Adipocyte (in vitro differentiated cells): ENCODE measurements at regions not wholly inside any gene's neighbourhood (a gene's known extent, or its start where the extent isn't known, plus 50 kb on each side); places are given as distances from the start of the nearest gene placed in this dataset.

Experiments used
- DNase-seq: peaks from one replicate; pipeline ENCODE4 v3.0.0-alpha.2; 2015; ENCODE audit warnings: low read depth
- H3K27me3 ChIP-seq: replicated peaks from 2 replicates; pipeline ENCODE4 v1.7.0; 2013; ENCODE audit warnings: mild to moderate bottlenecking, low read length, moderate library complexity; ENCODE audit not compliant: control insufficient read depth, insufficient read depth
- H3K36me3 ChIP-seq: 2 replicates; pipeline ENCODE4 v1.7.0; 2013; ENCODE audit warnings: low read length, mild to moderate bottlenecking, moderate library complexity; ENCODE audit not compliant: control insufficient read depth, insufficient read depth, severe bottlenecking
- H3K4me1 ChIP-seq: 2 replicates; pipeline ENCODE4 v1.7.0; 2013; ENCODE audit warnings: mild to moderate bottlenecking, low read length, moderate library complexity; ENCODE audit not compliant: control insufficient read depth, insufficient read depth
- H3K4me3 ChIP-seq: 2 replicates; pipeline ENCODE4 v1.7.0; 2013; ENCODE audit warnings: mild to moderate bottlenecking, low read length, moderate library complexity
- H3K9ac ChIP-seq: 2 replicates; pipeline ENCODE4 v1.7.0; 2013; ENCODE audit warnings: mild to moderate bottlenecking, low read length, moderate library complexity
- H3K9me3 ChIP-seq: 2 replicates; pipeline ENCODE4 v1.7.0; 2013; ENCODE audit warnings: mild to moderate bottlenecking, low read length, moderate library complexity; ENCODE audit not compliant: control insufficient read depth

DNA sequence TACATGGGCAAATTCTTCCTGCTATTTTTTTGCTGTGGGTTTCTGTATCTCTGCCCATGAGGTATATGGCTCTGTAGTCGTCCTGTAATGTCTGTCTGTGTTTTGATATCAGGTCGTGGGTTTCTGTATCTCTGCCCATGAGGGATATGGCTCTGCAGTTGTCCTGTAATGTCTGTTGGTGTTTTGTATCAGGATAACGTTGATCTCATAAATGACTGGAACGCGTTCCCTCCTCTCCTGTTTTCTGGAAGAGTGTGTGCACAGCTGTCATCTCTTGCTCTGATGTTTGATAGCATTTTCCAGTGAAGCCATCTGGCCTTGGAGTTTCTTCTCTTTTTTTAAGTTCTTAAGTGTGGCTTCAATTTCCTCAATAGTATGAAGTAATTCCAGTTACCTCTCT is 57.2 kb downstream of the SOX1 start:
- Histone ChIP-seq H3K36me3 (no peaks in the 10 kb centered on the region), H3K9ac (no peak overlapping the region), H3K4me1 (no peaks in the 10 kb centered on the region), H3K4me3 (no peak overlapping the region), H3K27me3 (no peaks in the 10 kb centered on the region), H3K9me3 (no peaks in the 10 kb centered on the region)
- DNase-seq: no peak

DNA sequence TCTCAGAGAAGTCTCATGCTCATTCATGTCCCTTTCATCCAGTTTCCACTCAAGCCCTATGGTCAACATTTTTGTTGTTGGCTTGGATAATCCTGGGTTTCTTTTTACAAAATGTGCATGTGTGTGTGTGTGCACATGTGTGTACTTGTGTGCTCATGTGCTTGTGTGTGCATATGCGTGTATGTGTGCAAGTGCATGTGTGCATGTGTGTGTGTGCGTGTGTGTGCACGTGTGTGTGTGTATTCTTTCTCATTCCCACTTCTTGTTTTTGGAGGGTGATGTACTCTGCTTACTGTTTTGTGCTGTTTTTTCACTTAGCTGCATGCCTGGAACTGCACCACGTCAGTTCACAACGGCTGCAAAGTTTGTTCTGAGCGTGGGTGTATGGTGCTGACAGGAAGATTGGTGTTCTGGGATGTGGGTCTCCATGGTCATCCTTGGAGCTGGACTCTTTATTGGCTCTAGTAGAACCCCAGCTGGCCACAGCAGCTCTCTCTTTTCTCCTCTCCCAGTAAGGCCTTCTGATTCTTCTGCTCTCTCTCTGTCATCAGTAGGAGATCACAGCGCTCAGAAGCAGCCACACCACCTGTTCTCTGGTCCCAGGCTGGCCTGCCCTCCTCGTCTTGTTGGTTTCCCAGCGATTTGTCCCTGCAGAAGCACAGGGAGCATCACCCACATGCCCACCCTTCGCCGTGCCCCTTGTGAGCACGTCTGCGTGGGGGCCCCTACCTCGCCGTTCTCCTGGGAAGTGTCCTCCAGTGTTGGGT is 60.8 kb downstream of the SOX1 start:
- Histone ChIP-seq H3K9ac (no peak overlapping the region), H3K36me3 (no peaks in the 10 kb centered on the region), H3K4me3 (no peak overlapping the region), H3K27me3 (peaks cover 2% of the 10 kb centered on the region), H3K9me3 (peaks cover 5% of the 10 kb centered on the region), H3K4me1 (no peaks in the 10 kb centered on the region)
- no peak for DNase-seq

DNA sequence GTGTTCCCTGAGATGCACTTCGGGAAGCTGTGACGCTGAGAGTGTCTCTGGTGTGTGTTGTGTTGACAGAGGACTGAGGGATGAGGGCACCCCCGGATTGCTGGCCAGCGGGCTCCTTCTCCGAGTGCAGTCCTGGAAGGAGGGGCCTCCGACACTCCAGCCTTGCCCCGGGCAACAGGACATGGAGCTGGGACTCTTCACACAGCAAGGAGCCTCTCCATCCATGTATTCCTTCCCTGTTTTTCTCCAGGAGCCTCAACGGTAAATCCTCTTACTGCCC is 61.3 kb downstream of the SOX1 start:
- no peaks in the 10 kb centered on the region for H3K4me1 ChIP-seq
- peaks cover 2% of the 10 kb centered on the region for H3K27me3 ChIP-seq
- H3K4me3 ChIP-seq: no peak overlapping the region
- H3K36me3 ChIP-seq: no peaks in the 10 kb centered on the region
- DNase-seq: no peak
- no peak overlapping the region for H3K9ac ChIP-seq
- H3K9me3 ChIP-seq: peaks cover 9% of the 10 kb centered on the region

DNA sequence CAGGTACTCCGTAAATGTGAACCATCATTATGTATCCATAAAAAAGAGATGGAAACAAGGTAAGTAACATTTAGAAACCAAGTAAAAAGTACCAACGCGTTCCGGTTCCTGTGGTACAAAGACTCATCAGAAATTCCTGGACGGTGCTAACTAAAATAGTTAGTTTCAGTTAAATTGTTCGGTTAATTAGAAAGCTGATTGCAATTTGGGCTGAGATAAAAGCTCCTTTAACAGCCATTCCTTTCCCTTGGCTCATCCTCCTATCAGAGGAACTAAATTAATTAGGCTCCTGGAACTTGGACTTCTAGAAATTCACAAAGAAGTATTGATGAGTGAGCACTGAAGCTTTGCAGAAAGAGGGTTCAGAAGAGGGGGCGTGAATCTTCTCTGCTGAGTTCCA is 63.5 kb downstream of the SOX1 start:
- H3K36me3 ChIP-seq: no peaks in the 10 kb centered on the region
- H3K4me3 ChIP-seq: no peak overlapping the region
- no peaks in the 10 kb centered on the region for H3K4me1 ChIP-seq
- peaks cover 2% of the 10 kb centered on the region for H3K27me3 ChIP-seq
- peaks cover 9% of the 10 kb centered on the region for H3K9me3 ChIP-seq
- no peak overlapping the region for H3K9ac ChIP-seq
- DNase-seq: no peak

DNA sequence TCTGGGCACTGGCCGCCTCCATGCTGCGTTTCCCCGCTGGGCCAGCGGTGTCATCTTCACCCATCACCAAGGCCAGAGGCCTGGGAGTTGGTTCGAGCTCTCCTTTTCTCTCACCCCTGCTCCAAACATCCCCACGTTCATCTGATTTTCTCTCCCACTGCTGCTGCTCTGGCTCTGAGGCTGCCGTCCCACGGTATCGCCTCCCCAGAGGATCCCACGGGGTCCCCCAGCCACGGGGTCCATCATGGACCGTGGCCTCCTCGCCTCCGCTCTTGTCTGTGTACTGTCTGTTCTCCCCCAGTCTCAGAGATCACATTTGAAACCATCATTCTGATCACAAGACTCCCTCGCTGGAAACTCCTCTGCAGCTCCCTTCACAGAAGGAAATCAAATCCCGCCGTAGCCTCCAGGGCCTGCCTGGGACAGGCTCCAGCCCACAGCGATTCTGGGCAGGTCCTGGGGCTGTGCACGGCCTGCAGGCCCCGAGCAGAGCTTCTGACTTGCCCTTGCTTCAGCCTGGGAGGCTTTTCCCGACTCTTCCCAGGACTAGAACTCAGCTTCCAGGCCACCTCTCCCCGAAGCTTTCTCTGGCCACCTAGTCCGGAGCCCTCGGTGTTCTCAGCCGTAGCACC is 64.2 kb downstream of the SOX1 start:
- no peak for DNase-seq
- no peaks in the 10 kb centered on the region for H3K4me1 ChIP-seq
- H3K9ac ChIP-seq: no peak overlapping the region
- peaks cover 2% of the 10 kb centered on the region for H3K27me3 ChIP-seq
- H3K9me3 ChIP-seq: peaks cover 9% of the 10 kb centered on the region
- no peak overlapping the region for H3K4me3 ChIP-seq
- no peaks in the 10 kb centered on the region for H3K36me3 ChIP-seq

DNA sequence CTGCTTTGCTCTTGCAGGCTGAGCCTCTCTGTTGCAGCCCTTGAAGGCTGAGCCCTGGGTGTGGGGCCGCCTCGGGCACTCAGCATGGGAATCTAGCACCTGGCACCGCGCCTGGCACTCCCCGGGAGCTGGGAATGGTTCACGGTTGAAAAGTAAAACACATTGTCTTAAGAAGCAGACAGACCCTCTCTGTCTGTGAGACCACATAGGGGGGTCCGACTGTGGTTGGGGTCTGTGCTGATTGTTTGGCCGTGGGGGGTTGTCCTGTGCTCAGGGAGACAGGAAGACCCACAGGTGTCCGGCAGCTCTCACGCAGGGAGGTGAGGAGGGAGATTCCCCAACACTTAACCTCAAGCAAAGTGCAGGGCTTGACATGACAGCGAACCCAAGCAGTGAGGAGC is 64.8 kb downstream of the SOX1 start:
- Histone ChIP-seq H3K4me3 (no peak overlapping the region), H3K4me1 (no peaks in the 10 kb centered on the region), H3K27me3 (peaks cover 2% of the 10 kb centered on the region), H3K9ac (no peak overlapping the region), H3K36me3 (no peaks in the 10 kb centered on the region), H3K9me3 (peaks cover 9% of the 10 kb centered on the region)
- DNase-seq: no peak

DNA sequence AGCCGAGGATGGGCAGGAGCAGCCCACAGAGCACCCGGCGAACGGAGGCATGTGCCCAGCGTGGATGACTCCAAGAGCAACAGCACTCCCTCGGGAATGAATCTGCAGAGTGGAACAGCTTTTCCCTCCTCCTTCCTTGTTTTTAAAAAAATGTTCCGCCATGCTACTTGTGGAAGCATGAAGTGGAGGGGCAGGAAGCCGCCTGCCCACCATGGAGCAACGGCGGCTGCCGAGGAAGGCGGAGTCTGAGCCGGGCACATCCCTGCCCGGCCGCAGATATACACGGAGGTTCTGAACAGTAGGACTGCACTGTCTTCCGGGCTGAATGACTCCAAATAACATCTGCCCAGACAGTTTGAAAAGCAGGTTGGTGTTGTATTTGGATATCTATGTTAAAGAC is 65.2 kb downstream of the SOX1 start:
- no peak overlapping the region for H3K9ac ChIP-seq
- H3K27me3 ChIP-seq: peaks cover 2% of the 10 kb centered on the region
- no peak overlapping the region for H3K4me3 ChIP-seq
- H3K4me1 ChIP-seq: no peaks in the 10 kb centered on the region
- no peaks in the 10 kb centered on the region for H3K36me3 ChIP-seq
- no peak for DNase-seq
- H3K9me3 ChIP-seq: peaks cover 9% of the 10 kb centered on the region

DNA sequence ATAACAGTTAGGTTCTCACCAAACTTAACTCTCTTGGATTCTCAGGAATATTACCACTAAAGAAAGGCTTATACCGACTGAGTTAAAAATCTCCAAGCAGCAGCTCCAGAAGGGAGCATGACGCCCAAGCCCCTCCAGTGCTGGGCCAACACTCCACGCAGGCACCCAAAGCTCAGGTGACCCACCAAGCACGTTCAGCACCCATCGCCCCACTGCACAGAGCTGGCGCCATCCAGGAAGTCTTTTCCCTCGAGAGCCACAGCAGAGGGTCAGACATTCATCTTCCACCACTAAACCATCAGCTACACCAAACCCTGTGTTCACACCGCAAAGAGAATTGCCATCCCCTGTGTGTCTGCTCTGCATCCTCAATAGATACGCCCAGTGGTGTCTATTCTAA is 65.7 kb downstream of the SOX1 start:
- Histone ChIP-seq H3K4me1 (no peaks in the 10 kb centered on the region), H3K9ac (no peak overlapping the region), H3K36me3 (no peaks in the 10 kb centered on the region), H3K9me3 (peaks cover 9% of the 10 kb centered on the region), H3K4me3 (no peak overlapping the region), H3K27me3 (peaks cover 2% of the 10 kb centered on the region)
- no peak for DNase-seq

DNA sequence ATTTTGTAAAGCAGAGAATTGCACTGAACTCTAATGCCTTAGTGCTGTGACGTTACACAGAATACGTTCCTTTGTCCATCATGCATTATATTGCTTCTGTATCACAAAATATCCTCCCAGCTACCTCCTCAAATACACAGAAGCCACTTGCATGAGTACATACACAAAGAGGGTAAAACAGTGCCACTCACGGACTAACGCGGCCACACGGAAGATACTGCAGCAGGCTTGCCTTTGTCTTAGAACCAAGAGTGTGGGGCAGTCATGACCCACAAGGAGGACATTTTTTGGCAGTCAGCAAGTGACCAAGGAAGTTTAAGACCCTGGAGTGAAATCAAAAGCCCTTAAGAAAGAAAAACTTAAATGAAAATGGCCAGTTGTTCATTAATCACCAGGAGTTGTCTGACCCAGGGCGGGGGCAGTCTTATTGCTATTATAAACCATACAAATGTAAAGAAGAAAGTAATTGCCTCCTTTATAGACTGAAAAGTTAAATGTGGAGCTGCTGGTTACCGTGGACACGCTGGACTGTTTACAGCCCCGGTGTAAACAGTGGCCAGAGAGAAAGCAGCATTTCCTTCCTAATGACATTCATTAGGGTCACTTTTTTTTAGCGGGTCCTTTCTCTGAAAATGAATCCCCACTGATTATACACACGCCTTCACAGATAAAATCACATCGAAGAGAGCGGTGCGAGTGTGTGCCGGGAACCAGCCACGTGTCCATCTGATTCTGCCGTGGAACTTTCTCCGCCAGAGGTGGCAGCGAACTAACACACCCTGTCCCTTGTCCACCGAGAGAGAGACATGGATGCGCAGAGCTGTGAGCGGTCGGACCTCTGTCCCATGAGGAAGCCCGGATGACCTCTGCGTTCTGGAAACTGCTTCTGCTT is 66.8 kb downstream of the SOX1 start:
- no peak for DNase-seq
- H3K9me3 ChIP-seq: peaks cover 9% of the 10 kb centered on the region
- no peaks in the 10 kb centered on the region for H3K36me3 ChIP-seq
- no peaks in the 10 kb centered on the region for H3K4me1 ChIP-seq
- no peak overlapping the region for H3K9ac ChIP-seq
- no peak overlapping the region for H3K4me3 ChIP-seq
- H3K27me3 ChIP-seq: peaks cover 2% of the 10 kb centered on the region

DNA sequence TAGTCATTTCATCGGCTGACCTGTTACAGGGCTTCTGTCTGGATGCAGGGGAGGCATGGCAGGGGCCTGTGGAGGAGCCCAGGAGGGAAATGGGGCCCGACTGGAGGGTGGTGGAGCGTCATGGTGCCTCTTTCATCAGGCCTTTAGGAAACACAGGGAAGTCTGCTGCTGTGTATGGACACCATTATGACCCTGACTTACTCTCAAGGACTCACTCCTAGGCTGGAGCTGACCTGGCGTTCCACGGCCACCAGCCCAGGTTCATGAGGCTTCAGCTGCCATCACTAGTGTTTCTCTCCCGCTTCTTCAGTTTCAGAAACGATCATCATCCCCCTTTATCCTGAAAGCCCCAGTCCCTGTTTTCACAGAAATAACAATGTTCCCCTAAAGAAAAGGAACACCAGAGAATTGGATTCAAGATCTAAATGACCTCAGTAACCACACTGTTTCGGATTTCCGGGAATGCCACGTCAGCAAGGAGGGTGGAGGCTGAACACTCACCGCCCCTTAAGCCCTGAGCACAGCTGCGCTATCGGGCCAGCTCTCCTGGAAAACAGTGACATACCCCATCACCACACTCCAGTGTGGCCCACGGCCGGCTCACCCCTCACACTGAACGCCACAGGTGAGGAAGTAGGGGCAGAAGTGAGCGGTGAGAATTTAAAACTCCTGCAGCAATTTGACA is 67.6 kb downstream of the SOX1 start:
- DNase-seq: no peak
- Histone ChIP-seq H3K9ac (no peak overlapping the region), H3K4me3 (no peak overlapping the region), H3K9me3 (peaks cover 7% of the 10 kb centered on the region), H3K27me3 (peaks cover 2% of the 10 kb centered on the region), H3K36me3 (no peaks in the 10 kb centered on the region), H3K4me1 (no peaks in the 10 kb centered on the region)

DNA sequence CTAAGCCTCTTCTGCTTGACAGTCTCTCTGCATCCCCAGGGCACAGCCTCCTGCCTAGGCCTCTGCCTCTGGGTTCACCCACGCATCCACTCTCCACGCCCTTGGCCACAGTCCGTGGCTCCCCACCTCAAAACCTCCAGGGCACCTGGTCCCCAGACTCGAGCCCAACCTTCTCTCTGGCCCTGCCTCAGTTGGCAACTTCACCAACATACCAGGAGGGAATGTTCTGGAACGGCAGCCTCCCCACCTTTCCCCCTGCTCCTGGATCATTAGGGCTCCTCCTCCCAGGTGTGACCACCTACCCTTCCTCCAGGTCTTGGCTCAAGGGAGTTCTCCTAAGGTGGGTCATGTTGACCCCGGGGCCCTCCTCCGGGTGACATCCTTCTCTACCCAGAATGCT is 69.1 kb downstream of the SOX1 start:
- peaks cover 2% of the 10 kb centered on the region for H3K27me3 ChIP-seq
- H3K36me3 ChIP-seq: no peaks in the 10 kb centered on the region
- H3K4me3 ChIP-seq: no peak overlapping the region
- H3K9me3 ChIP-seq: peaks cover 4% of the 10 kb centered on the region
- no peak overlapping the region for H3K9ac ChIP-seq
- no peak for DNase-seq
- H3K4me1 ChIP-seq: no peaks in the 10 kb centered on the region
